PC-3 (cell line): ENCODE measurements at regions not wholly inside any gene's neighbourhood (a gene's known extent, or its start where the extent isn't known, plus 50 kb on each side); places are given as distances from the start of the nearest gene placed in this dataset.

Experiments used
- CTCF ChIP-seq: fragments of 300-600 bp; sonication (generic); conservative IDR thresholded peaks from 2 replicates; pipeline ENCODE4 v1.5.1; 2017; ENCODE audit warnings: antibody characterized with exemption, low read depth, mild to moderate bottlenecking, low read length
- EZH2 ChIP-seq: fragments of 300-600 bp; sonication (generic); IDR thresholded peaks from one replicate; pipeline ENCODE4 v1.6.1; 2017; ENCODE audit warnings: antibody characterized with exemption, mild to moderate bottlenecking, low read length; ENCODE audit not compliant: unreplicated experiment

DNA sequence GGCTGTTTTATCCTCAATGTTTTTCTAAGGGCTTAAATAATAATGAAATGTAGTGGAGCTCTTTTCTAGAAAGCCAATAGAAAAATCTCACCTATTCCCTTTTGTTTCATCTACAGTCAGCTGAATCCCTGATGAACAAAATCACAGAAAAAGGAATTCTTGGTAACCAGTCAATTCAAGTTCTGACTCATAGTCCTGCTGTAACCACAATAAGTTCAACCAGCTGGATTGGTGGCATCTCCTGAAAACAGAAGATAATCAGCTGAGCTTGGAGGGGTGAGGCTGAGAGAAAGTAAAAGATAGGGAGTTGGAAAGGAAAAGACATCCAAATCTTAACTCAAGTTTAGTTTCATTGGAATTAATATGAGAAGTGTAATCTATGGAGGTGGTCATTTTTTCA is 772.1 kb downstream of the CCSER2 start:
- TF ChIP-seq CTCF (no peak), EZH2 (no peak)
